ENCODE measurements at regions not wholly inside any gene's neighbourhood (a gene's known extent, or its start where the extent isn't known, plus 50 kb on each side); places are given as distances from the start of the nearest gene placed in this dataset.

DNA sequence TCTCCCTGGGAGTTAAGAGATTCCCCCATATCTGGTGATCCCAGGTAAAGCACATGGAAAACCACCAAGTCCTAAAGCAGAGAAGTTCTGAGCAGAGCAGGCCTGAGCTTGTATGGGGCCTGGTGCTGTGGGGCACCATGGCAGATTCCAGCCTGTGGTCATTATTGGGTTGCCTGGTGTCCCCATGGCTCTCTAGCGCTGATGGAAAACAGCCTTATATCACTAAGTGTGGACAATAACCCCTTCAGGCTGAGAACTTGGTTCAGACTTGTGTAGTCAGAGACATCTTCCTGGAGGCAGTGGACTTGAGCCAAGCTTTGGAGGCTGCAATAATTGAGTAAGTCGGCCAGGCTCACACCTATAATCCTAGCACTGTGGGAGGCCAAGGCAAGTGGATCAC lies 96.8 kb downstream of the MCFD2 start:
- POLR2A ChIA-PET = no interaction called here
- CTCF ChIA-PET = no interaction called here
- DNase-seq (ENCODE audit: extremely low spot score) = no peak
- TF ChIP-seq, protein P1, sequence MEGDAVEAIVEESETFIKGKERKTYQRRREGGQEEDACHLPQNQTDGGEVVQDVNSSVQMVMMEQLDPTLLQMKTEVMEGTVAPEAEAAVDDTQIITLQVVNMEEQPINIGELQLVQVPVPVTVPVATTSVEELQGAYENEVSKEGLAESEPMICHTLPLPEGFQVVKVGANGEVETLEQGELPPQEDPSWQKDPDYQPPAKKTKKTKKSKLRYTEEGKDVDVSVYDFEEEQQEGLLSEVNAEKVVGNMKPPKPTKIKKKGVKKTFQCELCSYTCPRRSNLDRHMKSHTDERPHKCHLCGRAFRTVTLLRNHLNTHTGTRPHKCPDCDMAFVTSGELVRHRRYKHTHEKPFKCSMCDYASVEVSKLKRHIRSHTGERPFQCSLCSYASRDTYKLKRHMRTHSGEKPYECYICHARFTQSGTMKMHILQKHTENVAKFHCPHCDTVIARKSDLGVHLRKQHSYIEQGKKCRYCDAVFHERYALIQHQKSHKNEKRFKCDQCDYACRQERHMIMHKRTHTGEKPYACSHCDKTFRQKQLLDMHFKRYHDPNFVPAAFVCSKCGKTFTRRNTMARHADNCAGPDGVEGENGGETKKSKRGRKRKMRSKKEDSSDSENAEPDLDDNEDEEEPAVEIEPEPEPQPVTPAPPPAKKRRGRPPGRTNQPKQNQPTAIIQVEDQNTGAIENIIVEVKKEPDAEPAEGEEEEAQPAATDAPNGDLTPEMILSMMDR (IDR thresholded peaks at IDR 0.05; ENCODE audit: control extremely low read depth, extremely low read depth, low read depth, missing control alignments) = no peak

DNA sequence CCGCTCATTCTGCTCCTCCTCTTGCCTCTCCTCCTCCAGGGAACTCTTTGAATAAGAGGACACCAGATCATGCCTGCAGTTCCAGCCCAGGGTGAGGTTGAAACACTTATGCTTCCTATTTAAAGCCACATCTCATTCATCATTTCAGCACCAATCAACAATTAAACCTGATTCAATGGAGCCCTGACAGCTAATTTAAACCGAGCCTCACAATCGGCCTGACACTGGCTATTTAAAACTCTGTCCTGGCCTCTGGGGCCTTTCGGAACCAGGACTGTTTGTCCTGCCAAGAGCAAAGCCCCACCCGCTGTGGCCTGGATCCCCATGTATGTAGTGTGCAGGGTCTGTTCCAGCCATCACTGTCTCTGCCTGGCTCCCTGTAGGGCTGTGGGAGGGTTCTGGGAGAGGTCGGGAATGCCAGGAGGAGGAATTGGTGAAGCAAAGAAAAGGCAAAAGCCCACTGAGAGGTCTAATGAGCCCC lies 97.4 kb downstream of the MCFD2 start:
- POLR2A ChIA-PET = no interaction called here
- DNase-seq (ENCODE audit: extremely low spot score) = no peak
- CTCF ChIA-PET = no interaction called here
- TF ChIP-seq, protein P1 (IDR thresholded peaks at IDR 0.05; ENCODE audit: control extremely low read depth, extremely low read depth, low read depth, missing control alignments) = no peak

DNA sequence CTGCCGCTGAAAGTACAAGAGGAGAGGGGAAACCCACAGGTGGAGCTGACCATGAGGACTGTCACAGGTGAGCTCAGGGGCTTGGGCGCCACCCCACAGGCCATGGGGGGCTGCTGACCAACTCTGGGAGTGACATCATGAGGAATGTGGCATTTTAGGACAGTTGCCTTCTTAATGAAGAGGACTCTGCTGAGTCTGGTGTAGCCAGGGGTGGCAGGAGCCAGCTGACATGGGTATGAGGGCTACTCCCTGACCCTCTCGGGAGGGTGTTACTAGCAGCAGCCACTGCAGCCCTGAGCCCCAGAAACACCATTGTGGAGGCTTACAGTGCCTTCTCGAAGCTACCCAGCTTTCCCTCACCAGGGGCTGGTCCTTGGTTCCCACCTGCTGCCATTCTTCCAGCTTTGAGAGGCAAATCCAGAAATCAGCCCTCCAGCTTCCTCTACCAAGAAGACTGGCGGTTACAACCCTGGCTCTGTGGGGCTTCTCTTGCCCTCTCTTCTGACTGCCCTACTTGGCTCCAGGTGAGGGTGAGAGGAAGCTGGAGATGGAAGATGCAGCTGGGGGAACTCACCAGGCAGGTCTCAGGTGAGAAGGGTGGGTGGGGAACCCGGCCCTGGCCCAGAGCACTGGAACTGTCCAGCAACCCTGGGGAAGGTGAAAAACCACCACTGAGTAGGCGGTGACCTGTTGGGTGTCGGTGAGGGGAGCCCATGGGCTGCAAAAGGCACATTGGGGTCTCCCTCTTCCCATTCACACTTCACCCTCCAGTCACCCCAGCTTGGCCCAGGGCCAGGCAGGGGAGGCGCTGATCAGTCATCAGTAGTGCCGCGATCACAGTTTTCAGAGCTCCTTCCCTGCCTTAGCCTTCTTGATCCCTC lies 98.5 kb downstream of the MCFD2 start:
- no peak for DNase-seq (ENCODE audit: extremely low spot score)
- CTCF ChIA-PET = interaction anchor here (0.7 kb wide), 1 partner anchor 14 kb away, joined by 3 read pairs; no protein-coding TSS in a partner anchor
- TF ChIP-seq, protein P1 (IDR thresholded peaks at IDR 0.05; ENCODE audit: control extremely low read depth, extremely low read depth, low read depth, missing control alignments) = no peak
- POLR2A ChIA-PET = no interaction called here

DNA sequence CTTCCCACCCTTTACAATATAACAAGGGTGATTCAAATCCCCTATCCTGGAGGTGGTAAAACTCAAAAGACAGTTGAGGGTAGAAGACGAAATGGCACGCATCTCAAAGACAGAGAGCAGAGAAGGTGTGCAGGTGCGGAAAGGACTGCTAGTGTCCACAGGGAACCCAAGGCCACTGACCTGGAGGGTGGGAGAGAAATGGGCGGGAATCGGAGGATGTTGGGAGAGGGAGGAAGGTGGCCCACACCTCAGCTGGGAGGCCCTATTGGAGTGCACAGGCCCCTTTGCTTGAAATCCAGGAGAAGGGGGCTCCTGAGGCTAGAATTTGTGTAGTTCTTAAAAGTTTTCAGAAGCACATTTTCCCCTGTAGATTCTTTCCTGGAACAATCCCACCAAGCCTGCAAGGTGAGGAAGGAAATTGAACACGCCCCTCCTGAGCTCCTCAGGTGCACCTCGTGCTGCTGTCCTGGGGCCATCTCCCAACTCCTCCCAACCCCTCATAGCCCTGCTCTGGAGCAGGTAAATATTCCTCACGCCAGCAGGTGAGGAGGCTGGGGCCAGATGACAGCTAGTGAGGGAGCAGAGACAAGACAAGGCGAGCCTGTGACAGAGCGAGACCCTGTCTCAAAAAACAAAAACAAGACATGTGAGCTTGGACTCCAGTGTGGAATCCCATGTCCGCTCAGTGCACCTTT lies 99.3 kb downstream of the MCFD2 start:
- ChIA-PET CTCF (interaction anchor here (0.7 kb wide), 1 partner anchor 15 kb away, joined by 3 read pairs; no protein-coding TSS in a partner anchor), POLR2A (no interaction called here)
- no peak for DNase-seq (ENCODE audit: extremely low spot score)
- TF ChIP-seq, protein P1 (IDR thresholded peaks at IDR 0.05; ENCODE audit: control extremely low read depth, extremely low read depth, low read depth, missing control alignments) = no peak

DNA sequence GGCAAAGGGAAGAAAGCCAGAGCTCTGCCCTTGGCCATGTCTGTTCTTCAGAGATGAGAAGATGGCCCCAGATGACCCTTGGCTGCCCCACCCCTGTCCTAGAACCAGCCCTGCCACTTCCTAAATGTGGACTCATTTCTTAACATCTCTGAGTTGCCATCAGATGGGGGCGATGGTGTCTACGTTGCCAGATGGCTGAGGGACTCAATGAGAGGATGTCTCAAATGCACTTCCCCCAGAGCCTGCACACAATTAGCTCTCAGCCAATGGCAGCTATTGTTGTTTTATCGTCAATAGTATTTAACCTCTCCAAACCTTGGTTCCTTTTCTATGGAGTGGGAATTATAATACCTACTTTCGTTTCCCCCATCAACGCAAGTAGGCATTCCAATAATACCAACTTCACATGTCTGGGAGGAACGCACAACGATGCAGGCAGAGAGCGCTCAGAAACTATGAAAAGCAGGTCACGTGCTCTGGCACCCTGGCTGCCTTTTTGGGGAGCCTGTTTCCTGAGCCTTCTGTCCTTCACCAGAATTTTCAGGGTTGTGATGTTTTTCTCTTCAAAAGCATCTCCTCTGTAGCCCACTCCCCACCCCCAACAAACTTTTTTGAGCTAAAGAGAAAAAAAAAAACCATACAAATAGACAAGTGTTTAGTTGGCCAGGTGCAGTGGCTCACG lies 100.3 kb downstream of the MCFD2 start:
- TF ChIP-seq, protein P1 (IDR thresholded peaks at IDR 0.05; ENCODE audit: control extremely low read depth, extremely low read depth, low read depth, missing control alignments) = no peak
- ChIA-PET POLR2A (no interaction called here), CTCF (interaction anchor here (1.3 kb wide), 1 partner anchor 9 kb away, joined by 3 read pairs; no protein-coding TSS in a partner anchor)

More for the DNA sequence above, 100.3 kb downstream of the MCFD2 start:
- no peak for DNase-seq (ENCODE audit: extremely low spot score)
